SH-SY5Y (cell line): ENCODE measurements at regions not wholly inside any gene's neighbourhood (a gene's known extent, or its start where the extent isn't known, plus 50 kb on each side); places are given as distances from the start of the nearest gene placed in this dataset.

Experiments used
- GATA2 ChIP-seq: IDR thresholded peaks from 2 replicates; pipeline ENCODE4 v1.6.1; 2011; ENCODE audit warnings: mild to moderate bottlenecking, low read depth, low read length
- GATA3 ChIP-seq: IDR thresholded peaks from 2 replicates; pipeline ENCODE4 v1.6.1; 2011; ENCODE audit warnings: low read depth, mild to moderate bottlenecking, low read length, moderate library complexity

- no peak for TF ChIP-seq GATA2
- no peak for TF ChIP-seq GATA3
Measured at GRCh38 chr3:14307656-14308302, 94.6 kb upstream of the SLC6A6 start.
